ENCODE measurements at regions not wholly inside any gene's neighbourhood (a gene's known extent, or its start where the extent isn't known, plus 50 kb on each side); places are given as distances from the start of the nearest gene placed in this dataset.
"Not testable (repeated sequence)": the region's sequence is repeated elsewhere in the genome, so short reads cannot be mapped to it uniquely, and the experiment has no call there.

DNA sequence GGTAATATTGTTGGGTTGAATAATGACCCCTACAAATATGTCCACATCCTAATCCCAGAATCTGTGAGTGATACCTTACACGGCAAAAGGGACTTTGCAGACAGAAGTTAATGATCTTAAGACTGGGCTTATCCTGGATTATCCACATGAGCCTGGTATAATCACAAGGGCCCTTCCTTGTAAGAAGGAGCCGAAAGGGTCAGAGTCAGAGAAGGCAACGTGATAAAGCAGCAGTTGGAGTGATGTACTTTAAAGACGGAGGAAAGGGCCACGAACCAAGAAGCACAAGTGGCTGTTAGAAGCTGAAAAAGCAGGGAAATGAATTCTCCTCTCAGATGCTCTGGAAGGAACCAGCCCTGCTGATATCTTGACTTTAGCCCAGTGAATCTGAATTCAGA lies 137.8 kb downstream of the UTP18 start:
- Mint-ChIP-seq H3K36me3 (ENCODE audit: low read depth) (no peaks in the 10 kb centered on the region), H3K27me3 (peaks cover 2% of the 10 kb centered on the region), H3K9me3 (no peaks in the 10 kb centered on the region), H3K4me1 (ENCODE audit: low read depth) (no peaks in the 10 kb centered on the region), H3K4me3 (no peak overlapping the region), H3K27ac (no peak overlapping the region)
- intact Hi-C loops (cut with micrococcal nuclease) = no loop called here

DNA sequence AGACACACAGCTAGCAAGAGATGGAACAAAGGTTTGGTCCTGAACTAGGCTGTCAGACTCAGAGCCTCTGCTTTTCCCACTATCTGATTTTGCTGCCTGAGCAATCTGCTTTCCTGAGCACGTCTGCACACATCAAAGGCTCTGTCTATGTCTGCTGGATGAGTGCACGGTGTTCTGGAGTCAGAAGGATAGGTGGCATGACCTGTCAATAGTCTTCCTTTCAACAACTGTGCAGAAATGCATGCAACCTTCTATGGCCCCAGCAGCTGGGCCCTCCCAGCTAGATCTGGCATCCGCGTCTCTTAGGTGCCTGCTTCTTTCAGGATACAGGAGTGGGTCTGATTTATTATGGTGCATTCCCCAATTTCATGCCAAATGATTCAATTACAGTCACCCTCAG lies 138.3 kb downstream of the UTP18 start:
- Mint-ChIP-seq H3K4me3 (no peak overlapping the region), H3K36me3 (ENCODE audit: low read depth) (no peaks in the 10 kb centered on the region), H3K9me3 (no peaks in the 10 kb centered on the region), H3K27me3 (peaks cover 1% of the 10 kb centered on the region), H3K4me1 (ENCODE audit: low read depth) (no peaks in the 10 kb centered on the region), H3K27ac (no peak overlapping the region)
- intact Hi-C loops (cut with micrococcal nuclease) = no loop called here

DNA sequence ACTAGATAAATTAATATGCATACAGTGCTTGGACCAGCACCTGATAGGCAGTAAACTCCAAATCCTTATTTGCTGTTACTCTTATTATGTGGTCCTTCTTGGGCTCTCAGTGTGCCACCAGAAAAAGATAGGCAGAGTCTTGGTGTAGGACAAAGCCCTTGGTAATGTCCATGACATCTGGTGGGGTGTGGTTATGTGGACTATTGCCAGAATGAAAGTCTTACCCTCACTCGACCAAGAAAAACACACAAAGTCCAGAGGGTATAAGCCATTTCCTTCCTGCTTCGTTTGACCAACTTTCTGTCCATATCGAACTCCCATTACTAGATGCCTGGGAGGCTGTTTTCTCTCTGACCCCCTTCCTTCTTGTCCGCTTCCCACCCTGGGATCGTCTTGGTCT lies 140.9 kb downstream of the UTP18 start:
- Mint-ChIP-seq H3K36me3 (ENCODE audit: low read depth) (no peaks in the 10 kb centered on the region), H3K27me3 (peaks cover 5% of the 10 kb centered on the region), H3K27ac (no peak overlapping the region)

DNA sequence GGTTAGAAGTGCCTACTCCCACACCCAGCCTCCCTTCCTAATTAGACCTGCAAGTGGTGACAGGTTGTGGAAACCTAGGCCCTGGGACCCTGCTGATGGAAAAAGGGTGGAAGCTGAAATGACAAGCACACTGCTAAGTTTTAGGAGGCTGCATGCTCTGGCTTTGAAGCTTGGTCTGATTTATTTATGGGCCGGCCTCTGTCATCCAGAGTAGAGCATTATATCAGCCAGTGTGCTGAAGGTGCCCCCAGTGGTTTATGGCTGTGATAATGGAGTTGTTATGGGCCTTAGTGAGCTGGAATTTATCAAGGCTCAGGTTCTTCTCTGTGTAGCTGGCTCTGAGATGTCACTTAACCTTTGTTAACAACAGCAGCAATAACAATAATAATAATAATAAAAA lies 142.6 kb downstream of the UTP18 start:
- intact Hi-C loops (cut with micrococcal nuclease) = no loop called here
- Mint-ChIP-seq H3K27ac (no peak overlapping the region), H3K4me1 (ENCODE audit: low read depth) (no peaks in the 10 kb centered on the region), H3K36me3 (ENCODE audit: low read depth) (no peaks in the 10 kb centered on the region), H3K9me3 (no peaks in the 10 kb centered on the region), H3K27me3 (peaks cover 7% of the 10 kb centered on the region), H3K4me3 (no peak overlapping the region)

More for the DNA sequence above, 140.9 kb downstream of the UTP18 start:
- no peaks in the 10 kb centered on the region for H3K4me1 Mint-ChIP-seq (ENCODE audit: low read depth)
- H3K9me3 Mint-ChIP-seq = no peaks in the 10 kb centered on the region
- intact Hi-C loops (cut with micrococcal nuclease) = no loop called here
- no peak overlapping the region for H3K4me3 Mint-ChIP-seq

DNA sequence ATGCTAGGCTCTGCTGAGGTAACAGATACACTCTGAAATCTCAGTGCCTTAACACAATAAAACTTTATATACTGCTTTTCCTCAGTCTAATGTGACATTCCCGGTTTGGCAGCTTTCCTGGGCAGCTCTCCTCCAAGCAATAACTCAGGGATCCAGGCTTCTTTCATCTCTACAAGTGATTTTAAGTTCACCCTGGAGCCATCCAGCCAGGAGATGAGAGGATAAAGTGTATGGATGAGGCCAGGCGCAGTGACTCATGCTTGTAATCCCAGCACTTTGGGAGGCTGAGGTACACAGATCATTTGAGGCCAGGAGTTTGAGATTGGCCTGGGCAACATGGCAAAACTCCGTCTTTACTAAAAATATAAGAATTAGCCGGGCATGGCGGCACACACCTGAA lies 147.2 kb downstream of the UTP18 start:
- intact Hi-C loops (cut with micrococcal nuclease) = no loop called here
- Mint-ChIP-seq H3K27ac (no peak overlapping the region), H3K4me1 (ENCODE audit: low read depth) (no peaks in the 10 kb centered on the region), H3K4me3 (no peak overlapping the region), H3K27me3 (peaks cover 14% of the 10 kb centered on the region), H3K36me3 (ENCODE audit: low read depth) (no peaks in the 10 kb centered on the region), H3K9me3 (no peaks in the 10 kb centered on the region)

DNA sequence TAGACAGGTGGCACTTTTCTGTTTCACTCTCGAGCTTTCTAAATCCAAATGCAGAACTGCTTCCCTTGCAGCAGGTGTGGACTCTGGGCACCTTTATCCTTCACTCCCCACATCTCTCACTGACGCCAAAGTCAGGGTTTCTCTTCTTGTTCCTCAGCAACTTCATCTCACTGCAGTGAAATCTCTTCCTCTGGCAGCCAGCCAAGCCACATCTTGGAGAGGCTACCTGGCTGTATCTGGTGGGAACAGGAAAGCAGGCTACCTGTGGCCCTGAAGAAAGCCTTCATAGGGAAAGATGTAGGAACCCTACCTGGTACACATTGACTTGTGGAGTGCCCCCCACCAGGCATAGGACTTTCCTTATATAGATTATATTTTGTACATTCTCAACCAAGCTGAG lies 159.1 kb downstream of the UTP18 start:
- Mint-ChIP-seq H3K9me3 (no peaks in the 10 kb centered on the region), H3K4me1 (ENCODE audit: low read depth) (no peaks in the 10 kb centered on the region), H3K36me3 (ENCODE audit: low read depth) (no peaks in the 10 kb centered on the region), H3K27ac (no peak overlapping the region), H3K4me3 (no peak overlapping the region), H3K27me3 (peaks cover 18% of the 10 kb centered on the region)
- intact Hi-C loops (cut with micrococcal nuclease) = no loop called here

DNA sequence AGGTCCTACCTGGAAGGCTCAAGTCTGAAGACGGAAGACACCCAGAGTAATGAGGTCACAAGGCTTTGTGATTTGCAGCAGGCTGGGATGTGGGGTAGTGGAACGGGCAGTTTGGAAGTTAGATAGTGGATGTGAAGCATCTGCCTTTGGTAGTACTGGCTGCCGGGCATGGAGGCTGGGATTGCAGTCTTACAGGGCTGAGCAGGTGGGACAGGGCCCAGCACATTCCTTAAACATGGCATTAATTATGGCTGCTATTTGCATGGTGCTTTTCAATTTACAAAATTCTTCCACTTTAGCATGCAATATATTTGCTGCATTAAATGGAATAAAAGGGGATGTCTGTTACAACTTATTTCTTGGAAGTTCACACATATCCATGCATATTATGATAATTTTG lies 161.2 kb downstream of the UTP18 start:
- no peaks in the 10 kb centered on the region for H3K4me1 Mint-ChIP-seq (ENCODE audit: low read depth)
- H3K4me3 Mint-ChIP-seq = no peak overlapping the region
- H3K9me3 Mint-ChIP-seq = no peaks in the 10 kb centered on the region
- intact Hi-C loops (cut with micrococcal nuclease) = no loop called here
- H3K36me3 Mint-ChIP-seq (ENCODE audit: low read depth) = no peaks in the 10 kb centered on the region
- H3K27ac Mint-ChIP-seq = no peak overlapping the region
- H3K27me3 Mint-ChIP-seq = peaks cover 18% of the 10 kb centered on the region

DNA sequence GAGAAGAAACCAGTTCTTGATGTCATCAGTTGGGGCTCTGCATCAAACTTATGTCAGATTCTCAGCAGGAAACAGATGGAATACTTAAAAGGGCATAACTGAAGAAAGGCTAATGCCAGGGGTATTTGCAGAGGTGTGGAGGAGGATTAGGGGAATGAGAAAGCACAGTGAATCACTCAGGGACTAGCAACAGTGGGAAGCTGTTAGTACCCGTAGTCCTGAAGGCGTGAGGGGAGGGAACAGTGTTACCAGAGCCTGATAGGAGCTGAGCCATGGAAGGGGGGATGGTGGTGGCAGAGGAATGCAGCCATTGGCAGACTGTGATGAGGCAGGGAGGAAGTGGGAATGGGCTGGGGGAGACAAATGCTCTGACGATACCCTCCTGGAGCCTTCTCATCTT lies 162.3 kb downstream of the UTP18 start:
- no peak overlapping the region for H3K27ac Mint-ChIP-seq
- no peak overlapping the region for H3K4me3 Mint-ChIP-seq
- no peaks in the 10 kb centered on the region for H3K36me3 Mint-ChIP-seq (ENCODE audit: low read depth)
- H3K4me1 Mint-ChIP-seq (ENCODE audit: low read depth) = peaks cover 2% of the 10 kb centered on the region
- H3K27me3 Mint-ChIP-seq = peaks cover 20% of the 10 kb centered on the region
- H3K9me3 Mint-ChIP-seq = no peaks in the 10 kb centered on the region
- intact Hi-C loops (cut with micrococcal nuclease) = no loop called here

DNA sequence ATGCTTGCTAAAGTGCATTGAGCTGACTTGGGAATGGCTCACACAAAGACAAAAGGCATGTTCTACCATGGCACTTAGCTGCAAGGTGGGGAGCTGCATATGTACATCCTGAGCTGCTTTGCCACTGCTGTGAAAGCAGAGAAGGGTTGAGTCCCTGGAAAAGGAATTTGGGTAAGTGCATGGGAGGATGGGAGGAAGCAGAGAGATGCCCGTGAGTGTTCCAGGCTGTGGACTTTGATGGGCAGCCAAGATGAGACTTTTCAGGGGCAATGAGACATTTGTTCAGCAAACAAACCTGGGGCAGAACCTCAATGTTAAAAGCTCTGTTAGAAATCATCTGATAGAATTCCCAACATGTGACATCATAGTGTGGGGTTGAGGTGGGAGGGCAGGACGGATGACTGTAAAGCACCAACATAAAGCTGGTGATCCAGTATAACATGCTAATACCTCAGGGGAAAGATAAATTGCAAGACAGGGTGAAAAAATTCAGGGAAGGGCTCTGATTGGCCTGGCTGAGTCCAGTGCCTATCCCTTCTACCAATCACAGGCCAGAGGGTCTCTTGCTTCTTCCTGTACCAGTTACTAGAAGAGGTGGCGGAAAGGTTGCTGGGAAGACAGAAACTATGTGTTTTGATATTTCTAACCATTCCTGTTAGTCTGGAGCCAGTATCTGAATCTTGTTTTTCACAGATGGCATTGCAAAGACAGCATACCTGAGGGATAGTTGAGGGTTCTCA lies 163.2 kb downstream of the UTP18 start:
- no peak overlapping the region for H3K4me3 Mint-ChIP-seq
- peaks cover 6% of the 10 kb centered on the region for H3K4me1 Mint-ChIP-seq (ENCODE audit: low read depth)
- H3K36me3 Mint-ChIP-seq (ENCODE audit: low read depth) = no peaks in the 10 kb centered on the region
- no peak overlapping the region for H3K27ac Mint-ChIP-seq
- H3K9me3 Mint-ChIP-seq = no peaks in the 10 kb centered on the region
- intact Hi-C loops (cut with micrococcal nuclease) = no loop called here
- H3K27me3 Mint-ChIP-seq = peaks cover 19% of the 10 kb centered on the region

DNA sequence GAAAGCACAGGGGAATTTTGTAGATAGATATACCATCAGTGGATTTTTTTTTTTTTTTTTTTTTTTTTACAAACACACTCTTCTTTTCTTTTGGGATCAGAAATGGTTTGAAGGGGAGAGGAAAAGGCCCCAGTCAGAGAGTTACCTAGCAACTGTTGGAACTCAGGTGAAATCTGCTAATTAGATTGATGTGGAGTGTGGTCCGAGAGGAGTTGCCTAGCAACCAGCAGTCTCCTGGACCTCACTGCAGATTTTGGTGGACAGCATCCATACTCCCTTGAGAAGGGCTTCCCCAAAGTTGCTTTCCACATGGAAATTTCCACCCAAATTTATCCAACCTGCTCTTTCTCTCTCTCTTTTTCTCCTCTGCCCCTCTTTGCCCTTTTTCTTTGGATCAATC lies 165.4 kb downstream of the UTP18 start:
- intact Hi-C loops (cut with micrococcal nuclease) = no loop called here
- peaks cover 6% of the 10 kb centered on the region for H3K4me1 Mint-ChIP-seq (ENCODE audit: low read depth)

DNA sequence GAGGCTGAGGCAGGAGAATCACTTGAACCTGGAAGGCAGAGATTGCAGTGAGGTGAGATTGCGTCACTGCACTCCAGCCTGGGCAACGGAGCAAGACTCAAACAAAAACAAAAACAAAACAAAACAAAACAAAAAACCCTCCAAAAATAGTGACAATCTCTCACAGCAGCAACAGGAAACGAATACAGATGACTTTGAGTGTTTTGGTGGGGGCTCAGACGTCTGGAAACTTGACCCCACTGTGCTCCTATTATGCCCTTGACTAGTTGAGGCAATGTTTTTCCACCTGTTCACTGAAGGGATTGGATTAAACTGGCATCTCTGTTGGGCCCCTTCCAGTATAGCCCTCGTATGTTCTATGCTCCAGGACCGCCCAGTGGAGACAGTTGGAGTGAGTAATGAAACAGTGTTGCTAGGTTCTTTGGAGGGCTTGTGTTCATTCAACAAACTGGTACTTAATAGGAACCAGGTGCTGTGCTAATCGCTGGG lies 167.0 kb downstream of the UTP18 start:
- Mint-ChIP-seq H3K27me3 (peaks cover 14% of the 10 kb centered on the region), H3K27ac (no peak overlapping the region), H3K36me3 (ENCODE audit: low read depth) (no peaks in the 10 kb centered on the region), H3K4me1 (ENCODE audit: low read depth) (peaks cover 6% of the 10 kb centered on the region), H3K9me3 (no peaks in the 10 kb centered on the region), H3K4me3 (no peak overlapping the region)
- intact Hi-C loops (cut with micrococcal nuclease) = no loop called here

More for the DNA sequence above, 165.4 kb downstream of the UTP18 start:
- Mint-ChIP-seq H3K36me3 (ENCODE audit: low read depth) (no peaks in the 10 kb centered on the region), H3K27ac (no peak overlapping the region), H3K4me3 (no peak overlapping the region), H3K27me3 (peaks cover 19% of the 10 kb centered on the region), H3K9me3 (no peaks in the 10 kb centered on the region)

DNA sequence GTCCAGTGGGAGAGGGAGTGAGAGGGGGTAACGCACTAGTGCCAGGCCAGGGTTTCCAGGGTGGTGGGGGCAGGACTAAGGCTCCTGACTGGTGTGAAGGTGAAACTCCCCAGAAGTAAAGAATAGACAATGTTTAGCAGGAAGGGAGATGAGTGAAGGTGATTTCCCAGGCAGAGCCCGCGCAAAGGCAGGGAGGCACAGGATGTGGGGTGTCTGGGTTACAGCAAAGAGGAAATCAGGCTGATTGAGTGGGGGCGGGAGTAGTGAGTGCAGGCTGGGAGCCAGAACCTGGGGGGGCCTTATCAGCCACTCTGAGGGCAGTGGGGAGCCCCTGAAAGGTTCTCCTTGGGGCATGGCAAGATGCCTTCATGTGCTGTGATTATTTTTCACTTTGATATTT lies 167.5 kb downstream of the UTP18 start:
- Mint-ChIP-seq H3K27ac (no peak overlapping the region), H3K4me1 (ENCODE audit: low read depth) (peaks cover 6% of the 10 kb centered on the region), H3K27me3 (peaks cover 9% of the 10 kb centered on the region), H3K9me3 (no peaks in the 10 kb centered on the region), H3K36me3 (ENCODE audit: low read depth) (no peaks in the 10 kb centered on the region), H3K4me3 (no peak overlapping the region)
- intact Hi-C loops (cut with micrococcal nuclease) = no loop called here

DNA sequence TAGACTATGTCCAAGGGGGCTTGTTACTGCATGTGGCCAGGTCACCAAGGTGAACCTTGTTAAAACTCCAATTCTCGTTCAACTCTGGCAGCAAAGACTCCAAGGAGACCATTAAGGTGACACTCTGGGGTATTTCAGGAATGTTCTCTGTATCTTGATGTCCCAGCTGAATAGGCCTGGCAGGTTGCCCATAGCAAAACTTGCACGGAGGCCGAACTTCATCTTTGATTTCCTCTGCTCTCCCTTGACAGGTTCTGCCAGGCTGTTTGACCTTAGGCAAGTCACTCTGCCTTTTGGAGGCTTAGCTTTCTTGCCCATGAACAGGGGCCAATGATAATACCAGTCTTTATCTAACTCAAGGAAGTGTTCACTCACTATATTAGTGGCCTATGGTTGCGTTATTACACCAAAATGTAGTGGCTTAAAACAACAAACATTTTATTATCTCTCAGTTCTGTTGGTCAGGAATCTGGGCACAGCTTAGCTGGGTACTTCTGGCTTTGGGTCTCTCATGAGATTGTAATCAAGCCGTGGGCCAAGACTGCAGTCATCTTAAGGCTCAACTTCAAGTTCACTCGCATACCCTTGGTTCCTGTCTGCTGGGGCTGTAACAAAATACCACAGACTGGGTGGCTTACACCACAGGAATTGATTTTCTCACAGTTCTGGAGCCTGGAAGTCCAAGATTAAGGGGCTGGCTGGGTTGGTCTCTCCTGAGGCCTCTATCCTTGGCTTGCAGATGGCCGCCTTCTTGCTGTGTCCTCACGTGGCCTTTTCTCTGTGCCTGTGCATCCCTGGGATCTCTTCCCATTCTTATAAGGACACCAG lies 168.5 kb downstream of the UTP18 start:
- H3K4me1 Mint-ChIP-seq (ENCODE audit: low read depth) = peaks cover 6% of the 10 kb centered on the region
- intact Hi-C loops (cut with micrococcal nuclease) = no loop called here
- H3K4me3 Mint-ChIP-seq = no peak overlapping the region
- H3K27ac Mint-ChIP-seq = no peak overlapping the region
- no peaks in the 10 kb centered on the region for H3K9me3 Mint-ChIP-seq
- peaks cover 9% of the 10 kb centered on the region for H3K27me3 Mint-ChIP-seq
- H3K36me3 Mint-ChIP-seq (ENCODE audit: low read depth) = no peaks in the 10 kb centered on the region

DNA sequence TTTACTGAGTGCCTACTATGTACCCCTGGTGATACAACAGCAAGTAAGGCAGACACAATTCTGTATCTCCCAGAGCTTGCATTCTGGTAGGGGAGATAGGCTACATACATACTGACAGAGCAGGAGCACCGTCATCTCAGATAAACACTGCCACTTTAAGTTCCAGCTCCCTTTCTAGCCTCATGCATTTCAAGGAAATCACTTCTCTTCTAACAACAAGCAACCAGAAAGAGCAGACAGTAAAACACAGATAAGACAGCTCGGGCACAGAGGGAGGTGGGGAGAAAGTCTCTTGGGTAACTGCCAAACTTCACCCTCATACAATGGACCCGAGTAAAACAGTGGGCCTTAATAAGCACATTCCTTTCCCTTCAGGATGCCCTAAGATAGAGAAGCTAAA lies 169.6 kb downstream of the UTP18 start:
- not testable (repeated sequence) for H3K36me3 Mint-ChIP-seq (ENCODE audit: low read depth); H3K27ac Mint-ChIP-seq; H3K27me3 Mint-ChIP-seq; H3K4me3 Mint-ChIP-seq; H3K9me3 Mint-ChIP-seq
- peaks cover 13% of the 10 kb centered on the region for H3K4me1 Mint-ChIP-seq (ENCODE audit: low read depth)
- intact Hi-C loops (cut with micrococcal nuclease) = loop anchor here (10.0 kb wide), 1 partner anchor 55 kb away; no protein-coding TSS in a partner anchor

Measured in dendritic cell treated with granulocyte-macrophage colony-stimulating factor and Interleukin-4, amounts not matched to agents 40 ng/mL and 50 ng/mL, for 4 days (primary cell).